ENCODE measurements at regions not wholly inside any gene's neighbourhood (a gene's known extent, or its start where the extent isn't known, plus 50 kb on each side); places are given as distances from the start of the nearest gene placed in this dataset.

- H3K4me1 ChIP-seq (ENCODE audit: control insufficient read depth in 5 of 5, insufficient read depth in 5 of 5, low read length in 5 of 5) = peaks cover 0 to 11% (median 0%) of the 10 kb centered on the region in 5 donors
- no peak for TF ChIP-seq CTCF (IDR thresholded peaks at IDR 0.05; ENCODE audit: control extremely low read depth, extremely low read depth)
- no peaks in the 10 kb centered on the region for H3K36me3 ChIP-seq (ENCODE audit: control insufficient read depth in 4 of 4, insufficient read depth in 4 of 4, low read length in 4 of 4)
- no peak overlapping the region for H3K4me3 ChIP-seq
- 42 to 60% methylated on average over 7 of the region's 7 CpGs for WGBS, 2 donors
- H3K9ac ChIP-seq (ENCODE audit: insufficient read depth in 1 of 2, low read length in 2 of 2) = no peak overlapping the region
- peak; percentile 87 to 97 (median 96) for DNase-seq
- no peak for ATAC-seq (ENCODE audit: insufficient read depth, low FRiP score)
- peaks cover 0 to 3% (median 0%) of the 10 kb centered on the region in 4 donors for H3K9me3 ChIP-seq (ENCODE audit: control insufficient read depth in 4 of 4, insufficient read depth in 3 of 4, low read length in 3 of 4)
- H3K27me3 ChIP-seq (ENCODE audit: control insufficient read depth in 3 of 3, insufficient read depth in 3 of 3, low read length in 2 of 3) = no peaks in the 10 kb centered on the region
- H3K27ac ChIP-seq (ENCODE audit: low read depth in 1 of 2, low read length in 1 of 2) = no peak overlapping the region
These were observed 166.5 kb downstream of the TFAP2A start for GRCh38 chr6:10248378-10248843.

GRCh38 chr6:10237298-10238038, 177.4 kb downstream of the TFAP2A start:
- ATAC-seq (ENCODE audit: insufficient read depth, low FRiP score) = no peak

GRCh38 chr6:10235344-10235743, 179.5 kb downstream of the TFAP2A start:
- DNase-seq = peak in 1 of 3 donors; percentile 2
- H3K4me3 ChIP-seq = no peak overlapping the region
- no peak overlapping the region for H3K27ac ChIP-seq (ENCODE audit: low read depth in 1 of 2, low read length in 1 of 2)
- ATAC-seq (ENCODE audit: insufficient read depth, low FRiP score) = no peak
- H3K9me3 ChIP-seq (ENCODE audit: control insufficient read depth in 4 of 4, insufficient read depth in 3 of 4, low read length in 3 of 4) = no peaks in the 10 kb centered on the region
- H3K4me1 ChIP-seq (ENCODE audit: control insufficient read depth in 5 of 5, insufficient read depth in 5 of 5, low read length in 5 of 5) = no peaks in the 10 kb centered on the region
- H3K36me3 ChIP-seq (ENCODE audit: control insufficient read depth in 4 of 4, insufficient read depth in 4 of 4, low read length in 4 of 4) = no peaks in the 10 kb centered on the region
- 61 to 63% methylated on average over 4 of the region's 4 CpGs for WGBS, 2 donors
- TF ChIP-seq CTCF (IDR thresholded peaks at IDR 0.05; ENCODE audit: control extremely low read depth, extremely low read depth) = no peak
- no peaks in the 10 kb centered on the region for H3K27me3 ChIP-seq (ENCODE audit: control insufficient read depth in 3 of 3, insufficient read depth in 3 of 3, low read length in 2 of 3)
- H3K9ac ChIP-seq (ENCODE audit: insufficient read depth in 1 of 2, low read length in 2 of 2) = no peak overlapping the region

More at GRCh38 chr6:10237298-10238038, 177.4 kb downstream of the TFAP2A start:
- no peaks in the 10 kb centered on the region for H3K36me3 ChIP-seq (ENCODE audit: control insufficient read depth in 4 of 4, insufficient read depth in 4 of 4, low read length in 4 of 4)
- H3K27me3 ChIP-seq (ENCODE audit: control insufficient read depth in 3 of 3, insufficient read depth in 3 of 3, low read length in 2 of 3) = no peaks in the 10 kb centered on the region
- H3K9ac ChIP-seq (ENCODE audit: insufficient read depth in 1 of 2, low read length in 2 of 2) = no peak overlapping the region
- H3K4me1 ChIP-seq (ENCODE audit: control insufficient read depth in 5 of 5, insufficient read depth in 5 of 5, low read length in 5 of 5) = no peaks in the 10 kb centered on the region
- WGBS, 2 donors = 78 to 84% methylated on average over 10 of the region's 10 CpGs
- H3K4me3 ChIP-seq = no peak overlapping the region
- no peaks in the 10 kb centered on the region for H3K9me3 ChIP-seq (ENCODE audit: control insufficient read depth in 4 of 4, insufficient read depth in 3 of 4, low read length in 3 of 4)
- no peak for TF ChIP-seq CTCF (IDR thresholded peaks at IDR 0.05; ENCODE audit: control extremely low read depth, extremely low read depth)
- no peak overlapping the region for H3K27ac ChIP-seq (ENCODE audit: low read depth in 1 of 2, low read length in 1 of 2)
- no peak for DNase-seq
